ENCODE measurements at regions not wholly inside any gene's neighbourhood (a gene's known extent, or its start where the extent isn't known, plus 50 kb on each side); places are given as distances from the start of the nearest gene placed in this dataset.
"Not testable (repeated sequence)": the region's sequence is repeated elsewhere in the genome, so short reads cannot be mapped to it uniquely, and the experiment has no call there.

DNA sequence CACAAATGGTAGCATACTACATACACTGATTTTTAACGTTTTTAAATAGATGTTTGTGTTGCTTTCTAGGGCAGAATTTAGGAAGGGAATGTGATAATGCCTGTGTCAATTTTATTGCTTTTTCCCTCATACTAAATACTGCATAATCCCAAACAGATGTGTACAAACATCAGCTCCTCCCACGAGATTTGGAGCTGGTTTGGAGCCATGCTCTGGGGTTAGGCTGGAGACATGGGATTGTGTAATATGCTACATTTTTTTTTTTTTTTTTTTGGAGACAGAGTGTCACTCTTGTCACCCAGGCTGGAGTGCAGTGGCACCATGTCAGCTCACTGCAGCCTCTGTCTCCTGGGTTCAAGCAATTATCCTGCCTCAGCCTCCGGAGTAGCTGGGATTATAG, 80.1 kb downstream of the EBLN2 start:
- TF ChIP-seq, protein P1, sequence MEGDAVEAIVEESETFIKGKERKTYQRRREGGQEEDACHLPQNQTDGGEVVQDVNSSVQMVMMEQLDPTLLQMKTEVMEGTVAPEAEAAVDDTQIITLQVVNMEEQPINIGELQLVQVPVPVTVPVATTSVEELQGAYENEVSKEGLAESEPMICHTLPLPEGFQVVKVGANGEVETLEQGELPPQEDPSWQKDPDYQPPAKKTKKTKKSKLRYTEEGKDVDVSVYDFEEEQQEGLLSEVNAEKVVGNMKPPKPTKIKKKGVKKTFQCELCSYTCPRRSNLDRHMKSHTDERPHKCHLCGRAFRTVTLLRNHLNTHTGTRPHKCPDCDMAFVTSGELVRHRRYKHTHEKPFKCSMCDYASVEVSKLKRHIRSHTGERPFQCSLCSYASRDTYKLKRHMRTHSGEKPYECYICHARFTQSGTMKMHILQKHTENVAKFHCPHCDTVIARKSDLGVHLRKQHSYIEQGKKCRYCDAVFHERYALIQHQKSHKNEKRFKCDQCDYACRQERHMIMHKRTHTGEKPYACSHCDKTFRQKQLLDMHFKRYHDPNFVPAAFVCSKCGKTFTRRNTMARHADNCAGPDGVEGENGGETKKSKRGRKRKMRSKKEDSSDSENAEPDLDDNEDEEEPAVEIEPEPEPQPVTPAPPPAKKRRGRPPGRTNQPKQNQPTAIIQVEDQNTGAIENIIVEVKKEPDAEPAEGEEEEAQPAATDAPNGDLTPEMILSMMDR (IDR thresholded peaks at IDR 0.05; ENCODE audit: low read length, missing control alignments) = no peak
- H3K4me3 ChIP-seq (replicated peaks; ENCODE audit: low read depth, low read length) = no peak overlapping the region
- no peak for DNase-seq (ENCODE audit: low read depth)

DNA sequence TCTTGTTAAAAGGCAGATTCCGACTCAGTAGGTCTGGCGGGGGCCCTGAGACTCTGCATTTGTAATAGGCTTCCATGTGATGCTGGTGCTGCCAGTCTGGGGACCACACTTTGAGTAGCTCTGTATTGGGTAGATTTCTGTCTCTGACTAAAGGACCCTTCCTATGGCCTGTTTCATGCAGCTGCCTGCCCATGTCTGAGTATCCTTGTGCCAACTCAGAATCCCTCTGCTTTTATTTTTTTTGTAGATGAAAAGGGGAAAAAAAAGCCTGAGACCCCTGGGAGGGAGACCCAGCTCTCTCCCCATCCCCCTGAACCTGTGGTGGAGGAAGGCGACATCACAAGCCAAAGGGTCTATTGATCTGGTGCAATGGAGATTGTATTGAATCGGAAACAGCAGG, 81.9 kb downstream of the EBLN2 start:
- DNase-seq (ENCODE audit: low read depth) = no peak
- no peak overlapping the region for H3K4me3 ChIP-seq (replicated peaks; ENCODE audit: low read depth, low read length)
- TF ChIP-seq, protein P1 (IDR thresholded peaks at IDR 0.05; ENCODE audit: low read length, missing control alignments) = no peak

GRCh38 chr3:73143821-73144237, 82.4 kb downstream of the EBLN2 start:
- TF ChIP-seq, protein P1 (IDR thresholded peaks at IDR 0.05; ENCODE audit: low read length, missing control alignments) = no peak
- no peak overlapping the region for H3K4me3 ChIP-seq (replicated peaks; ENCODE audit: low read depth, low read length)
- no peak for DNase-seq (ENCODE audit: low read depth)

DNA sequence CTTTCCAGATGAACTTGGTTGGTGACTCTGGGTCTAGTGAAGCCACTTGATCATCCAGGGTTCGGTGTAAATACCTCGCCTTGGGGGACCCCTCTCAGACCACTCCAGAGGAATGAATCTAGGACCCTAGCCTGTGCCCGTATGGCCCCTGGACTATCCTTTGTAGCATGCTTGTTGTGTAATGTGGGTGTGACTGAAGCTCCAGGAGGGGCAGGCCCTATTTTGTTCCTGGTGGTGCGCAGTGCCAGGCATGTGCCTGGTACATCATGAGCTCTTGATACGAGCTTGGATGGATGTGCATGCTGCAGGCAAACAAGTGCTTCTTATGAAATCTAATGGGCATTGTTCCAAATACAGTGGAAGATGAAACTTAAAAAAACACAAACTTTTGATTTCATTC, 82.8 kb downstream of the EBLN2 start:
- H3K4me3 ChIP-seq (replicated peaks; ENCODE audit: low read depth, low read length) = no peak overlapping the region
- no peak for DNase-seq (ENCODE audit: low read depth)
- TF ChIP-seq, protein P1 (IDR thresholded peaks at IDR 0.05; ENCODE audit: low read length, missing control alignments) = no peak

- no peak for DNase-seq (ENCODE audit: low read depth)
- no peak overlapping the region for H3K4me3 ChIP-seq (replicated peaks; ENCODE audit: low read depth, low read length)
- TF ChIP-seq, protein P1 (IDR thresholded peaks at IDR 0.05; ENCODE audit: low read length, missing control alignments) = no peak
These were observed 83.4 kb downstream of the EBLN2 start for GRCh38 chr3:73144828-73145227.

- not testable (repeated sequence) for DNase-seq (ENCODE audit: low read depth); H3K4me3 ChIP-seq (replicated peaks; ENCODE audit: low read depth, low read length)
These were observed 86.0 kb downstream of the EBLN2 start for GRCh38 chr3:73147479-73147878.

DNA sequence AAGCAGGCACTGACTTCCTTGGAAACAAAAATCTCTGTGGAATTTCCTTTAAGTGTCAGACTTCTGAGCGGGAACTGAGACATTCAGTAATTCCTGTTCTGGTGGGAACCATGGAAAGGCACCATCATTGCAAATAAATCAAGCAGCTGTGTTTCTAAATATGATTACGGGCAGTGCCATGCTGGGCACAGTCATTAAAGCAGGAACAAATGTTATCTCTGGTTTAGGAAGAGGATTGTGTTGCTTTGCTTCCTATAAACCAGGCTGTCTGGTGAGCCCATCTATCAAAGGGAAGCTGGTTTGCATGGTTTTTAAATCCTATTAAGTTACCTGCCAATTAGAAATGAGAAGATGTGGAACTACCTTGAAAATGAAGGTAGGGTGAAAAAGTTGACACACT, 86.7 kb downstream of the EBLN2 start:
- no peak for DNase-seq (ENCODE audit: low read depth)
- no peak overlapping the region for H3K4me3 ChIP-seq (replicated peaks; ENCODE audit: low read depth, low read length)
- TF ChIP-seq, protein P1 (IDR thresholded peaks at IDR 0.05; ENCODE audit: low read length, missing control alignments) = no peak

DNA sequence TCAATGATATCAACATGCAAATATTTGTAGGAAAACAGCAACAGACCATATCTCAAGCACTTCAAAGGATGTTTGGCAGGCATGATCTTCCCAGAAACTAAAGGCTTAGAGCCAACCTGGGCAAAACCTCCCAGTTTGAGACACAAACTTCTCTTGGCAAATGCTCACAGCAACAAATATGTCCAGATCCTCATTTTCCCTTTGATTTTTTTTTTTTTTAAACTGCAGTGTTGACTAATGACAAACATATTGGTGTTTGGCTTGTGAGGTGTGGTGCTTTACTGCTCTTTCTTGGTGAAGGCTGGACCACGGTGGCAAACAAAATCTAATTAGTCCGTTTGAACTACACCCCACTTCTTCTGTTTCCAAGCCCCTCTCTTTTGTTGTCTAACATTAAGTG, 87.2 kb downstream of the EBLN2 start:
- DNase-seq (ENCODE audit: low read depth) = no peak
- no peak overlapping the region for H3K4me3 ChIP-seq (replicated peaks; ENCODE audit: low read depth, low read length)
- TF ChIP-seq, protein P1 (IDR thresholded peaks at IDR 0.05; ENCODE audit: low read length, missing control alignments) = no peak
